T follicular helper cell (primary cell): ENCODE measurements at regions not wholly inside any gene's neighbourhood (a gene's known extent, or its start where the extent isn't known, plus 50 kb on each side); places are given as distances from the start of the nearest gene placed in this dataset.

ENCODE experiments used
- DNase-seq: peaks from one replicate; pipeline ENCODE4 v3.0.0-alpha.2; 2020; ENCODE audit warnings: low read depth

- DNase-seq = no peak
Measured at GRCh38 chr2:173648816-173649215, 294.1 kb downstream of the CDCA7 start.

- no peak for DNase-seq
Measured at GRCh38 chr2:173649527-173650219, 295.0 kb downstream of the CDCA7 start.

DNA sequence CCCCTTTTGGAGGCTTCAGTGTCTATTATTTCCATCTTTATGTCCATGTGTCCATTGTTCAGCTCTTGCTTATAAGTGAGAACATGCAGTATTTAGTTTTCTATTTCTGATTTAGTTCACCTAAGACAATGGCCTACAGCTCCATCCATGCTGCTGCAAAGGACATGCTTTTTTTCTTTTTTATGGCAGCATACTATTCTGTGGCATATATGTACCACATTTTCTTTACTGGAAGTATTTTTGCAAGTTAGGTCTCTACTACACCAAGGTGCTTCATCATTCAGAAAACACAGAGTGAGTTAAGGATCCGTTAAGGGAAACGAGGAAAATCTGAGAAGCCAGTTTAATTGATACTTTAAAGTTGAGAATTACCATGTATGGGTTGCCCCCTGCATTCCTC lies 297.2 kb downstream of the CDCA7 start:
- DNase-seq = no peak

DNA sequence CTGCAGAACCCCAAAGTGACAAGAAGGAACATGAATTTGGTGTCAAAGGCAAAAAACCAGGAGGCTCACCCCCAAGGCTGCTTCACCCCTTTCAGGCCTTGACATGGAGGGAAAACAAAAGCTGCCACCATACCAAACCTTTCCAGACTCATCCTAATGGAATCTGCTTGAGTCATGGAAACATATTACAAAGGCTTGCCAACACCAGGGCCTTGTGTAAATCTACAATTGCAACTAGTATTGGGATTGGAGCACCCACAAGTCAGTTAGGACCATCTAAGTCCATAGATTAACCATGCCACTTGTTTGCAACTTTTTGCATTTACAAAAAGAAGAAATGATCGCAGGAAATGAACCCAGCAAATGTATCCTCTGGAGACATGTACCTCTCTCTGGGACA lies 297.6 kb downstream of the CDCA7 start:
- DNase-seq = no peak

GRCh38 chr2:173652767-173653431 lies 298.2 kb downstream of the CDCA7 start:
- DNase-seq = no peak

DNA sequence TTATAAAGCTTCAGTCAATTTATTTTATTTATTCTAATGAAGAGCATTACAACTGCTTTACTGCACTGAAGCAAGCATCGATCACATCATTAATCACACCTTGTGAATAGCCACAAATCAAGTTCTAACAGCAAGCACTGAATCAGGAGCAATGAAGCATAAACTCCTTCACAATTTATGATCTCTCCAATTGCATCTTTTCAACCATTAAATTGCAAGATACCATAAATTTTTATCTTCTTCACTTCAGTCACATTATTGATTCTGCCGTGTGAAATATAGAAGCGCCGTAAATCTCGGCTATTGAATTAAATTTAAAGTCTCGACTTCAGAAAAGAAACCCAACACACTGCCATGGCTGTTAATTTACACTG lies 298.7 kb downstream of the CDCA7 start:
- no peak for DNase-seq

DNA sequence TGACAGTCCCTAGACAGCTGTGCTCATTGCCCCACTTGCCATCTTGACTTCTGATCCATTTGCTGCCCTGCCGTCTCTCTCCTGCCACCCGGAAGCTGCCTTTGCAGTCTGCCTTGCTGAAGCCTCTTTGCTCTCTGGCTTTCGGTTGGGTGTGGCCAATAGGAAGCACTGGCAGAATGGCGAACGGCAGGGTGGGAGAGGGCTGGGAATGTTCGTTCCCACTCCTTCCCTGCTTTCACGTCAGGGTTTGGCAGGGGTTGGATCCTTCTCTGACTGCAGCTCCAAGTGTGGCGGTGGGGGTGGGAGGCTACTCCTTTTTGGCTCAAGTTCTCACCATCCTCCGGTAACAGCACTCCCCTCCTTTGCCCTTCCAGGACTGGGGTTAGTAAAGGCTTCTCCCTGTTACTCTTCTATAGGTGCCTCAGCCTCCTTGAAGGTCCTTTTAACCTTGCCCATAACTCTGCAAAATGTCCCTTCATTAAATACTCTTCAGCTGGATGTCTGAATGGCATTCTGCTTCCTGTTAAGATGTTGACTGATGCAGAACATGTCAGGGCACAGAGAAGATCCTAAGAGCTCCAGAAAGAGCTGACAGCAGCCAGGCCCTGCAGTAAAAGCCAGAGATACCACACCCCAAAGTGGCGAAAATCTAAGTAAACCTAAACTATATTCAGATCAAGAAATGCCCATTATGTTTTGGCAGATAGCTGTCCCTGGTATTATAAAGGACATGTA lies 299.7 kb downstream of the CDCA7 start:
- DNase-seq = no peak

GRCh38 chr2:173654896-173655265 lies 300.2 kb downstream of the CDCA7 start:
- DNase-seq = no peak

GRCh38 chr2:173656086-173656485 lies 301.4 kb downstream of the CDCA7 start:
- DNase-seq = no peak

DNA sequence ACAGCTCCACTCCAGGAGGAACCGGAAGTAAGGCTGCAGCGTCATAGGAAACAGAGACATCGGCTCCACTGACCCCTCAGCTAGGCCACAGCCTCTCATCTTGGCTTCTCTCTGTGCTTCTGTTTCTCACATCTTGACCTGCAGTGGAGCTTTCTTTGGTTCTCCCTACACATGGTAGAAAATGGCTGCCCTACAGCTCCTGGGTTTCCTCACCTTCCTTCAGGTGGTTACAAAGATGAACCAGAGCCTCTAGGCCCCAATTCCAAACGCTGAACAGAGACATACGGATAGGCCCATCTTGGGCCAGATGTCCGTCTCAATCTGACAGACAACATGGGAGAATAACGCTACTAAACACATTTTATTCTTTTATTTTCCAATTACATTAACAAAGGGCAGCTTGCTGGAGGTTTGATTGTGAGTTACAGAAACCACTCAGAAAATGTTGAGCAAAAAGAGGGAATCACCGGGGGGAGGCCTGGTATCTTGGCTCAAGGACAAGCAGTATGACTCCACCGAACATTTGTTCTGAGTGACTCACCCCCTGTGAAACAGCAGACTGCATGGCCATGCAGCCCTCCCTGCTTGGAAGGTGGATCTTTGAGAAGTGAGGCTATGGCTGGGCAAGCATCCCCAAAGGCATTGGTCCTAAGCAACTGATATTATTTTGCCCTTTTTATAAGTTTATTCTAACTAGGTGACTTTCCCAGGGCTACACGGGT lies 303.5 kb downstream of the CDCA7 start:
- DNase-seq = no peak

DNA sequence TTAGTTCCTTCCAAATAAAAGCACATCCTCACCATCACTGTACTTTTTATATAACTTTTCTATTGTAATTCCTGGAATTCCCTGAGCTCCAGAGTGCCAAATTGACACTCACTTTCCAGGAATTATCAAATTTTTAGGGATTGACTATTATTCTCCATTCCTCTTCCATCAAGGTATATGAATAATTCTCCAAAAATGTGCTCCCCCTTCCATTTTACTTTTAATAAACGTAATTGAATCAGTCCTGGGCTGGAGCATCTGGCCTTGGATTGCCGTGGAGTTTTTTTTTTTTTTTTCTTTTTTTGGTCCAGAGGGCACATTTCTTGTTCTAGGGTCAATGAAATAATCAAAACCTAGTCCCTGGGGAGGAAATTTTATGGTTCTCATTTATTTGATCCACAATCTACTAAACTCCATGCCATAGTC lies 304.3 kb downstream of the CDCA7 start:
- no peak for DNase-seq

DNA sequence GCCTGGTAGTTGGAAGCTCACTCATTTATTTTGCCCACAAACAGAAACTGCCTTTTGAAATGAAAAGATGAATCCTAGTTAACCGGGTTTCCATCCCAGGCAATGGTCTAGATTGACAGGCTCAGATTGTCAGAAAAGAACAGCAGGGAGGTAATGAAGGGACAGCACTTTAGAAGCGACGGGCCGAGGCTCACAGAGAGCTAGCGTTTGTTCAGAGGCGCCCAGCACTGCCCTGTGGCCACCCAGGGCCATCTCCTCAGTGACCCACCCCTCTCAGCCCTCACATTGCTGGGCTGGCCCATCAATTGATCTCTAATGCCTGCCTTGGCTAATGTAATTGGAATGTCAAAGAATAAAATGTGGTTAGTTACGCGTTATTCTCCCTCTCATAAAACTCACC lies 304.8 kb downstream of the CDCA7 start:
- no peak for DNase-seq

- no peak for DNase-seq
Measured at GRCh38 chr2:173661586-173661985, 303.6 kb downstream of the SP3 start.

- DNase-seq = no peak
Measured at GRCh38 chr2:173663353-173663752, 301.8 kb downstream of the SP3 start.

- no peak for DNase-seq
Measured at GRCh38 chr2:173663835-173664512, 301.2 kb downstream of the SP3 start.

- DNase-seq = no peak
Measured at GRCh38 chr2:173664513-173664910, 300.7 kb downstream of the SP3 start.

- no peak for DNase-seq
Measured at GRCh38 chr2:173666171-173666888, 298.8 kb downstream of the SP3 start.

- DNase-seq = no peak
Measured at GRCh38 chr2:173667014-173667413, 298.2 kb downstream of the SP3 start.

GRCh38 chr2:173667415-173667814 lies 297.8 kb downstream of the SP3 start:
- DNase-seq = no peak

- DNase-seq = no peak
Measured at GRCh38 chr2:173669271-173669853, 295.8 kb downstream of the SP3 start.

- DNase-seq = no peak
Measured at GRCh38 chr2:173669888-173670287, 295.3 kb downstream of the SP3 start.
